Neuronal stem cell (in vitro differentiated cells): ENCODE measurements at regions not wholly inside any gene's neighbourhood (a gene's known extent, or its start where the extent isn't known, plus 50 kb on each side); places are given as distances from the start of the nearest gene placed in this dataset.
"Not testable (repeated sequence)": the region's sequence is repeated elsewhere in the genome, so short reads cannot be mapped to it uniquely, and the experiment has no call there.

Experiments used
- DNase-seq: peaks from one replicate; pipeline ENCODE4 v3.0.0-alpha.2; 2013; ENCODE audit warnings: low spot score
- H2AFZ ChIP-seq: one replicate; pipeline ENCODE4 v1.6.1; 2013; ENCODE audit warnings: mild to moderate bottlenecking, low read length, inconsistent platforms
- H2AK5ac ChIP-seq: 2 replicates; pipeline ENCODE4 v1.6.1; 2013; ENCODE audit warnings: low read depth, mild to moderate bottlenecking, inconsistent platforms, low read length, moderate library complexity, mixed read lengths
- H2BK120ac ChIP-seq: 2 replicates; pipeline ENCODE4 v1.6.1; 2013; ENCODE audit warnings: low read depth, mild to moderate bottlenecking, inconsistent platforms, low read length, moderate library complexity, mixed read lengths
- H2BK12ac ChIP-seq: one replicate; pipeline ENCODE4 v1.6.1; 2013; ENCODE audit warnings: low read length, inconsistent platforms
- H2BK15ac ChIP-seq: 2 replicates; pipeline ENCODE4 v1.6.1; 2013; ENCODE audit warnings: mild to moderate bottlenecking, low read length, inconsistent platforms, mixed read lengths
- H2BK5ac ChIP-seq: one replicate; pipeline ENCODE4 v1.6.1; 2013; ENCODE audit warnings: inconsistent platforms, mild to moderate bottlenecking, low read length, moderate library complexity
- H3K14ac ChIP-seq: one replicate; pipeline ENCODE4 v1.6.1; 2013; ENCODE audit warnings: low read length, inconsistent platforms
- H3K18ac ChIP-seq: 2 replicates; pipeline ENCODE4 v1.6.1; 2013; ENCODE audit warnings: low read length, inconsistent platforms
- H3K23ac ChIP-seq: 2 replicates; pipeline ENCODE4 v1.6.1; 2013; ENCODE audit warnings: low read depth, mild to moderate bottlenecking, mixed read lengths, low read length, inconsistent platforms; ENCODE audit not compliant: poor library complexity
- H3K27ac ChIP-seq: replicated peaks from 3 replicates; pipeline ENCODE4 v1.5.1; 2013; ENCODE audit warnings: low read length, inconsistent platforms
- H3K27me3 ChIP-seq, 3 experiments: 2 replicates each; pipeline ENCODE4 v1.6.1; 2013; ENCODE audit warnings: low read length in 3 of 3, mild to moderate bottlenecking in 2 of 3, inconsistent platforms in 1 of 3, low read depth in 1 of 3, mixed read lengths in 1 of 3, moderate library complexity in 1 of 3; ENCODE audit not compliant: control insufficient read depth in 3 of 3, insufficient read depth in 3 of 3
- H3K36me3 ChIP-seq, 2 donors: replicated peaks in 1 of 2; 2 replicates each; pipeline ENCODE4 v1.6.1; 2013; ENCODE audit warnings: low read length in 2 of 2; ENCODE audit not compliant: control insufficient read depth in 2 of 2, insufficient read depth in 2 of 2
- H3K4ac ChIP-seq: 2 replicates; pipeline ENCODE4 v1.6.1; 2013; ENCODE audit warnings: inconsistent platforms, mild to moderate bottlenecking, low read length, moderate library complexity
- H3K4me1 ChIP-seq, 2 donors: 1 replicate in 1 of 2; 2 replicates in 1 of 2; pipeline ENCODE4 v1.6.1; 2013; ENCODE audit warnings: low read length in 2 of 2, low read depth in 1 of 2; ENCODE audit not compliant: control insufficient read depth in 2 of 2, insufficient read depth in 1 of 2
- H3K4me2 ChIP-seq: one replicate; pipeline ENCODE4 v1.6.1; 2013; ENCODE audit warnings: mild to moderate bottlenecking, low read length, inconsistent platforms; ENCODE audit not compliant: insufficient read depth, poor library complexity, severe bottlenecking
- H3K4me3 ChIP-seq, 2 donors: 2 replicates each; pipeline ENCODE4 v1.5.1; 2013; ENCODE audit warnings: low read length in 2 of 2, mild to moderate bottlenecking in 2 of 2, inconsistent platforms in 1 of 2, moderate library complexity in 1 of 2
- H3K79me1 ChIP-seq: one replicate; pipeline ENCODE4 v1.6.1; 2013; ENCODE audit warnings: low read depth, mild to moderate bottlenecking, inconsistent platforms, low read length, moderate library complexity
- H3K9ac ChIP-seq: one replicate; pipeline ENCODE4 v1.6.1; 2013; ENCODE audit warnings: mild to moderate bottlenecking, low read depth, low read length, inconsistent platforms; ENCODE audit not compliant: poor library complexity
- H3K9me3 ChIP-seq, 2 donors: replicated peaks in 1 of 2; 2 replicates each; pipeline versions ENCODE3 to v1.6.1; 2013; ENCODE audit warnings: low read length in 2 of 2, mild to moderate bottlenecking in 2 of 2, inconsistent platforms in 1 of 2, low read depth in 1 of 2, mixed read lengths in 1 of 2, moderate library complexity in 1 of 2; ENCODE audit not compliant: control insufficient read depth in 2 of 2, insufficient read depth in 1 of 2
- H4K8ac ChIP-seq: one replicate; pipeline ENCODE4 v1.6.1; 2013; ENCODE audit warnings: low read depth, mild to moderate bottlenecking, inconsistent platforms, low read length, moderate library complexity
- H4K91ac ChIP-seq: one replicate; pipeline ENCODE4 v1.6.1; 2013; ENCODE audit warnings: low read length, low read depth, mild to moderate bottlenecking, inconsistent platforms; ENCODE audit not compliant: poor library complexity
- WGBS, 2 donors: extraction: QIAGEN DNeasy Blood & Tissue Kit; methylation state at CpG; one replicate each; pipeline ENCODE4 v1.1.7; 2013; ENCODE audit warnings: missing lambda C conversion rate in 2 of 2, mixed read lengths in 1 of 2; ENCODE audit not compliant: insufficient read length in 2 of 2, insufficient replicate concordance in 1 of 2; ENCODE audit errors: extremely low coverage in 2 of 2; 5-methylcytosine and 5-hydroxymethylcytosine counted together

DNA sequence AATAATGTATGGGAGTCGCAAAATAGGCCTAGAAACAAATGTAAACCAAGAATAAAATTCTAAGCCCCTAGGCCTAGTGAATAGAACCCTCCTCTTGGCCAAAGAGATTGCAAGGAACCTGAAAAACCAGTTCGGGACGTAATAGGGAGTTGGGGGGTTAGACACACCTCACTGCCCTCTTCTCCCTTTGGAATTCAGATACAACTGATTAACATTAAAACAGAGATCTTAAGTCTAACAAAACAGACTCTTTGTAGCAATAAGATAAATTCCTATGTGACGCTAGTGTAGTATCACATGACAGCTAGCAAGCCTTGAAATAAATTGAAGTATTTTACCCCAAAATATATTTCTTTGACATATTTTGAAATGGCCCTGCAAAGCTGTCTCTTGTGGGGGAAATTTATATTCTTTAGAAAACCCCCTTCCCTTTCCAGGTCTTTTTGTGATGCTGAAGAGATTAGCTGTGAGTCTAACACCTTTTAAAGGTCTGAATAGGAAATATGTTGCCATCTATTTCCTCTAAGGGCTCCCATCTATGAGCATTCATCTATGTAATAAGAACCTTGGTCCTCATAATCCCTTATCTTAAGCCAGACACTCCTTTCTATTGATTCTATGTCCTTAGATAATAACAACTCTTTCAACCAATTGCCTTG is 623.4 kb upstream of the NRG3 start:
- Histone ChIP-seq H3K4me3 (no peak overlapping the region), H4K91ac (no peak overlapping the region), H3K36me3 (no peaks in the 10 kb centered on the region), H3K27me3 (no peaks in the 10 kb centered on the region), H3K23ac (no peak overlapping the region), H2BK15ac (no peak overlapping the region), H2BK5ac (no peak overlapping the region), H3K14ac (no peak overlapping the region), H3K9me3 (no peaks in the 10 kb centered on the region), H3K4me1 (no peaks in the 10 kb centered on the region), H3K18ac (no peak overlapping the region), H3K9ac (no peak overlapping the region), H3K4ac (no peak overlapping the region), H2BK120ac (no peak overlapping the region), H3K27ac (no peak overlapping the region), H4K8ac (no peak overlapping the region), H3K79me1 (no peaks in the 10 kb centered on the region), H2AK5ac (no peak overlapping the region), H3K4me2 (no peak overlapping the region), H2AFZ (no peak overlapping the region), H2BK12ac (no peak overlapping the region)
- DNase-seq: no peak
- WGBS, 2 donors: no CpG with 5 or more reads among the region's 4 CpGs

DNA sequence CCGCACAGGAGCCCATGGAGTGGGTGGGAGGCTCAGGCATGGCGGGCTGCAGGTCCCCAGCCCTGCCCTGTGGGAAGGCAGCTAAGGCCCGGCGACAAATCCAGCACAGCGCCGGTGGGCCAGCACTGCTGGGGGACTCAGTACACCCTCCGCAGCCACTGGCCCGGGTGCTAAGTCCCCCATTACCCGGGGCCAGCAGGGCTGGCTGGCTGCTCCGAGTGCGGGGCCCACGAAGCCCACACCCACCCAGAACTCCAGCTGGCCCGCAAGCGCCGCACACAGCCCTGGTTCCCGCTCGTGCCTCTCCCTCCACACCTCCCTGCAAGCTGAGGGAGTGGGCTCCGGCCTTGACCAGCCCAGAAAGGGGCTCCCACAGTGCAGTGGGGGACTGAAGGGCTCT is 610.0 kb upstream of the NRG3 start:
- H3K4ac ChIP-seq, H3K4me3 ChIP-seq, H3K36me3 ChIP-seq, H3K9ac ChIP-seq, H3K4me1 ChIP-seq, H2BK12ac ChIP-seq, H2BK120ac ChIP-seq, H4K8ac ChIP-seq, DNase-seq, H2BK5ac ChIP-seq, H3K27ac ChIP-seq, H4K91ac ChIP-seq, H2AK5ac ChIP-seq, H2BK15ac ChIP-seq, H3K14ac ChIP-seq, H3K23ac ChIP-seq, H2AFZ ChIP-seq, H3K4me2 ChIP-seq, H3K18ac ChIP-seq, H3K27me3 ChIP-seq, H3K9me3 ChIP-seq, H3K79me1 ChIP-seq: not testable (repeated sequence)
- no CpG with 5 or more reads among the region's 18 CpGs for WGBS, 2 donors

DNA sequence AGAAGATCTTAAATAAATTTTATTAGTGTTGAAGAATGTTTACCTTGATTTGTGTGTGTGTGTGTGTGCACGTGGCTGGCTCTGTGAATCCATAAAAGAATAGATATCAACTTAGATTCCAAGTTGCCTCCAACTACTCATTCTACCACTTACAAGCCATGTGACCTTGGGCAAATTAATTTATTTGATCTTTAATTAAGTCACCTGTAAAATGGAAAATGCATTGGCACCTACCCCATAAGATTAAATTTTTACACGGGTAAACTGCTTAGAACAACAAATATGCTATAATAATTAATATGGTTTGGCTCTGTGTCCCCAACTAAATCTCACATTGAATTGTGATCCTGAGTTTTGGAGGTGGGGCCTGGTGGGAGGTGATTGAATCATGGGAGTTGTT is 604.9 kb upstream of the NRG3 start:
- no CpG with 5 or more reads among the region's 2 CpGs for WGBS, 2 donors
- H2BK12ac ChIP-seq: no peak overlapping the region

DNA sequence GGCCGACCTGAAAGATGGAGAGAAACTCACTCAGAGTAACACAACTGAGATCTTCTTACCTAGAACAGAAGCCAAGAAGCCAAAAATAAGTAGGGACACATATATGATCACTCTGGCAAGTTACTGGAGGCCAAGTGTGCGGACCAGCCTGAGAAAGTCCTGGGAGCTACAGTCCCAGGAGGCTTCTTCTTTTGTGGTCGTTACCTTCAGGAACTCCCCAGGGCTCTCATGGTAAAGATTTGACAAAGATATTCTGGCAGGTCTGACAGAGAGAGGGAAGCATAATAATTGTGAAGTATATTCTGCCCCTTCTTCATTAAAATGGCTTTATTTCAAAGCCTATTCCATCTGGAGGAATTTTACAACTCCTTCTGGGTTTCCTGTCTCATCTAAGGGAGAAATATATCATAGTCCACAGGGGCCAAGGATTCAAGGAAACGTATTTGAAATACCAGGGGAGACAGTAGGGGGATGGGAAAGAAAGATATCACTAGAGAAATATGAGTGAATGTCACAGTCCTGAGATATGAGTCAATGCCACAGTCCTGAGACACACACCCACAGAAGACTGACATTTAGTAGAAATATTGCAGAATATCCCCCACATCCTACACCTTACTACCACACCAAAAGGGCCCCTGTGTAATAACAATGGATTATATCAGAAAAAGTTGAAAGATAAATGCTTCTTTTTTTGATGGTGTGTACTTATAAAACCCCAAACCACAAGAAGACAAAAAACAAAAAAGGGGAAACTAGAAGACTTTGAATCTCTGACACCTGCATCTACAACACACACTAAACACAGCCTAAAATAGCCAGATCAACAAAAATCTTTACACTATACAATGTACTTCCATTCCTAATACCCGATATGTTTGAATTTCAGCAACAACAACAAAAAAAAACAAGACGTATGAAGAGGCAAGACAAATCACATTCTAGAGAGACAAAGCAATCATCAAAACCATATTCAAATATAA is 594.2 kb upstream of the NRG3 start:
- no peak overlapping the region for H3K9ac ChIP-seq
- H3K79me1 ChIP-seq: no peaks in the 10 kb centered on the region
- H3K36me3 ChIP-seq: no peaks in the 10 kb centered on the region
- no peak overlapping the region for H2BK12ac ChIP-seq
- no peak overlapping the region for H3K14ac ChIP-seq
- no peak overlapping the region for H3K18ac ChIP-seq
- H4K8ac ChIP-seq: no peak overlapping the region
- no peak overlapping the region for H3K4me2 ChIP-seq
- no peak overlapping the region for H2BK15ac ChIP-seq
- no peaks in the 10 kb centered on the region for H3K9me3 ChIP-seq
- DNase-seq: no peak
- no peaks in the 10 kb centered on the region for H3K27me3 ChIP-seq
- no peak overlapping the region for H2AFZ ChIP-seq
- no peak overlapping the region for H3K23ac ChIP-seq
- no peak overlapping the region for H2BK120ac ChIP-seq
- no peak overlapping the region for H3K4ac ChIP-seq
- no CpG with 5 or more reads among the region's 6 CpGs for WGBS, 2 donors
- H4K91ac ChIP-seq: no peak overlapping the region
- no peak overlapping the region for H3K4me3 ChIP-seq
- H3K4me1 ChIP-seq: no peaks in the 10 kb centered on the region
- H2AK5ac ChIP-seq: no peak overlapping the region
- no peak overlapping the region for H2BK5ac ChIP-seq
- H3K27ac ChIP-seq: no peak overlapping the region

More for the DNA sequence above, 604.9 kb upstream of the NRG3 start:
- H3K4me1 ChIP-seq: no peaks in the 10 kb centered on the region
- no peak overlapping the region for H3K4me2 ChIP-seq
- H2AFZ ChIP-seq: no peak overlapping the region
- no peak overlapping the region for H3K27ac ChIP-seq
- no peak overlapping the region for H3K4me3 ChIP-seq
- no peak overlapping the region for H2AK5ac ChIP-seq
- no peaks in the 10 kb centered on the region for H3K36me3 ChIP-seq
- H2BK15ac ChIP-seq: no peak overlapping the region
- H2BK120ac ChIP-seq: no peak overlapping the region
- no peak overlapping the region for H4K8ac ChIP-seq
- H3K79me1 ChIP-seq: no peaks in the 10 kb centered on the region
- H3K9me3 ChIP-seq: no peaks in the 10 kb centered on the region
- DNase-seq: no peak
- no peak overlapping the region for H3K4ac ChIP-seq
- H3K27me3 ChIP-seq: no peaks in the 10 kb centered on the region
- no peak overlapping the region for H3K23ac ChIP-seq
- H3K18ac ChIP-seq: no peak overlapping the region
- H2BK5ac ChIP-seq: no peak overlapping the region
- no peak overlapping the region for H4K91ac ChIP-seq
- H3K14ac ChIP-seq: no peak overlapping the region
- no peak overlapping the region for H3K9ac ChIP-seq
